GM21723 (cell line): ENCODE measurements at regions not wholly inside any gene's neighbourhood (a gene's known extent, or its start where the extent isn't known, plus 50 kb on each side); places are given as distances from the start of the nearest gene placed in this dataset.
"Not testable (repeated sequence)": the region's sequence is repeated elsewhere in the genome, so short reads cannot be mapped to it uniquely, and the experiment has no call there.

Source experiments
- ATAC-seq: cut with Tn5 transposase; IDR thresholded peaks from one replicate; pipeline ENCODE4 v1.9.1; 2021; ENCODE audit warnings: mild to moderate bottlenecking, moderate library complexity; ENCODE audit not compliant: unreplicated experiment

DNA sequence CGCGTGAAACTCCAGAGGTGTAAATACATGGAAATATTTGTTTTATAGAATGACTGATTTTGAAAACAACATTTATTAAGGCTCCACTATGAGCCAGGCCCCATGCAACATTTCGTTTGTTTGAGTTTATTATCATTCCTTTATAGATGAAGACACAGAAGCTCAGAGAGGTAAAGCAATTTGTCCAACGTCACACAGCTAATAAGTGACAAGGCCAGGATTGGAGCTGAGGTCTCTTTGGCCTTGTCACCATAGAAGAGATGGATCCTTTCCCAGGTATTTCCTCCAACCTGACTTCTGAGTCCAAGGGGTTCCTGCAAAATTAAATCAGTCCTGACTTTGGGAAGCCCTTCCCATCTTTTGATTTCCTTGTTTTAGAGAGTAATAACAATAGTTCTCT lies 98.0 kb downstream of the SYF2 start:
- ATAC-seq, result no peak

DNA sequence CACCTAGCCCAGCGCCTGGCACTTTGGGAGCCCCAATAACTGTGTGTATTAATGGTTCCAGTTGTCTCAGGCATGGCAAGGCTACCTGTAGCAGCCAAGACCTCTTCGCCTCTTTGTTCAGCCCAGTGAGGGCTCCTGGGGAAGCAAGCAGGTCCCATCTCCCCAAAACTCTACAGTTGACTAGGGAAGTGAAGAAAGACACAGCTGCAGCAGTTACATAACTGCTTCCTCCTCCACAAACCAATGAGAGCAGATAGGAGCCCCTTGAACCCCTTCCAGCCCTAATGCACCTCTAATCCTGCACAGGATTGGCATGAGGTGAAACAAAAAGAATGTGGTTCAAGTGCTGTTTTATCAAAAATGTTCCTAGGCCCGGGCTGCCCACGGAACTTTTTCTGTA lies 100.5 kb downstream of the SYF2 start:
- no peak for ATAC-seq

- no peak for ATAC-seq
Measured at GRCh38 chr1:25130895-25131294, 101.4 kb downstream of the SYF2 start.

DNA sequence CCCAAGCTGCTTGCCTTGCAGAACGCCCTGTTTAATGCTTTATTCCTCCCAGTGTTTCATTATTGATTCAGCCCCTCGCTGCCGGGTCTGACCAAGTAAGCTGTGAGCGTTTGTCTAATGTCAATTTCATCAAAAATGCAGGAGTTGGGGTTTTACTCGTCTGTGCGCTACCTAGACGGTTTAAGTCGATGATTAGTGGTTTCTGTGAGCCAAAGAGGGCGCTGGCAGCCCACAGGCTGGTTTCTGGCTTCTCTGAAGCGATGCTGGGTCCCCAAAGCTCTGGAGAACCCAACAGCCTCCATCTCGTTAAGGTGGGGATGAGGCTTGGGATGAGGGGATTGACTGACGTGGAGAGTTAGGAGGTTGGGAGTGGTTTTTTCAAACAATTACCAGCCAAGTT lies 102.9 kb downstream of the SYF2 start:
- ATAC-seq, result no peak

GRCh38 chr1:25128121-25128621 lies 104.1 kb downstream of the SYF2 start:
- ATAC-seq, result peak; percentile 69

- ATAC-seq, result no peak
Measured at GRCh38 chr1:25126562-25126961, 105.7 kb downstream of the SYF2 start.

- ATAC-seq, result no peak
Measured at GRCh38 chr1:25123551-25123950, 108.8 kb downstream of the SYF2 start.

GRCh38 chr1:25122747-25123146 lies 109.6 kb downstream of the SYF2 start:
- no peak for ATAC-seq

DNA sequence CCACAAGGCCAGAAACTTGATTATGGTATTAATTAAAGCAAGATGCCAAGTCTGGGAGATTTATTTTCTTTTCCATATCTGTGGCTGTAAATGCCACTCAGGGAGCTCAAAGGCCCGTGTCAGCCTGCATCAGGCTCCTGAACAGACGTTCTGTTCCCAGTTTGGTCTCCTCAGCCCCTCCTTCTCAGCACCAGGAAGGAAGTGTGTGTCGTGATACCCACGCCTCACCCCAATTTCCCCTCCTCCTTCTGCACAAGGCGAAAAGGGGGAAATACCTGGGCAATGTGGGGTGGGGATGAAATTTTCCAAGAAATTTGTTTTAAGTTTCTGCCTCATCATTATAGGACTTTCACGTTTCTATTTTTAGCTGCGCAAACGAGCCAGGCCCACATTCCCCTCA lies 112.0 kb downstream of the SYF2 start:
- ATAC-seq, result no peak

GRCh38 chr1:25118546-25118945 lies 113.8 kb downstream of the SYF2 start:
- ATAC-seq, result no peak

GRCh38 chr1:25117233-25117823 lies 115.0 kb downstream of the SYF2 start:
- no peak for ATAC-seq

GRCh38 chr1:25116832-25117231 lies 115.5 kb downstream of the SYF2 start:
- ATAC-seq, result no peak

DNA sequence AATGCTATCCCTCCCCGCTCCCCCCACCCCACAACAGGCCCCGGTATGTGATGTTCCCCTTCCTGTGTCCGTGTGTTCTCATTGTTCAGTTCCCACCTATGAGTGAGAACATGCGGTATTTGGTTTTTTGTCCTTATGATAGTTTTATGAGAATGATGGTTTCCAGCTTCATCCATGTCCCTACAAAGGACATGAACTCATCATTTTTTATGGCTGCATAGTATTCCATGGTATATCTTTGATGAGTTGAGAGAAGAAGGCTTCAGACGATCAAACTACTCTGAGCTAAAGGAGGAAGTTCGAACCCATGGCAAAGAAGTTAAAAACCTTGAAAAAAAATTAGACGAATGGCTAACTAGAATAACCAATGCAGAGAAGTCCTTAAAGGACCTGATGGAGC lies 116.2 kb downstream of the SYF2 start:
- ATAC-seq, result not testable (repeated sequence)

- ATAC-seq, result no peak
Measured at GRCh38 chr1:25113731-25114130, 118.6 kb downstream of the SYF2 start.

GRCh38 chr1:25113086-25113485 lies 119.2 kb downstream of the SYF2 start:
- no peak for ATAC-seq

DNA sequence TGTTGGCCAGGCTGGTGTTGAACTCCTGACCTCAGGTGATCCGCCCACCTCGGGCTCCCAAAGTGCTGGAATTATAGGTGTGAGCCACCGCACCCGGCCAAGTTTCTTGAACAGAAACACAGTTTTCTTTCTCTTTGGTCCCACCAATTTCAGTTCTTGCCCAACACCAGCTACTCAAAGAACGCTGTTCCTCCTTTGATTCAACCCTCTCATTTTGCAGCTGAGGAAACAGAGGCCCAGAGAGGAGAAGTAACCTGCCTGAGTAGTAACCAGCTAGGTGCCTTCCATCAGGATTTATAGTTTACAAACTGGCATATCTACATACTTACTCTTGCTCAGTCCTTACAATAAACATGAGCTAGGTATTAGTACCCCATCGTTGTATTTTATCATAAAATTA lies 119.9 kb downstream of the SYF2 start:
- no peak for ATAC-seq

DNA sequence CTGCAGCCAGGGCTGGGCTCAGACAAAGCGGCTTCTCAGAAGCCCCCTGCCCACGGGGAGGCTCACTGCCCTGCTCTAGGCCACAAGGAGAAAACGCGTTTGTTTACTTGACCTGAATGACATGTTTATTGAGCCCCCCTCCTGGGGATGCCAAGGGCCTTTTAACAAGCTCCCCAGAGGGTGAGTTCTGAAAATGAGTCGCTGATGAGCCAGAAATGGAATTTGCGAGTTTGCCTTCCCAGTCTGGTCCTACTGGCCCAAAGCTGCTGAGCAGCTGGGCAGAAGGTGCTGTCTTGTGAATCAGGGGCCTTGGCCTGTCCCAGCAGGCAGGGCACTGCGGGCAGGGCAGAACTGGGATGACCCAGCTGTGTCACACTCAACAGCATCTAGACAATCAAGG lies 120.6 kb downstream of the SYF2 start:
- no peak for ATAC-seq

- ATAC-seq, result no peak
Measured at GRCh38 chr1:25110485-25110884, 121.8 kb downstream of the SYF2 start.

GRCh38 chr1:25110036-25110435 lies 122.3 kb downstream of the SYF2 start:
- no peak for ATAC-seq

- ATAC-seq, result no peak
Measured at GRCh38 chr1:25109531-25109951, 122.8 kb downstream of the SYF2 start.

- ATAC-seq, result no peak
Measured at GRCh38 chr1:25107643-25108010, 124.7 kb downstream of the SYF2 start.

- no peak for ATAC-seq
Measured at GRCh38 chr1:25106976-25107642, 125.2 kb downstream of the SYF2 start.

DNA sequence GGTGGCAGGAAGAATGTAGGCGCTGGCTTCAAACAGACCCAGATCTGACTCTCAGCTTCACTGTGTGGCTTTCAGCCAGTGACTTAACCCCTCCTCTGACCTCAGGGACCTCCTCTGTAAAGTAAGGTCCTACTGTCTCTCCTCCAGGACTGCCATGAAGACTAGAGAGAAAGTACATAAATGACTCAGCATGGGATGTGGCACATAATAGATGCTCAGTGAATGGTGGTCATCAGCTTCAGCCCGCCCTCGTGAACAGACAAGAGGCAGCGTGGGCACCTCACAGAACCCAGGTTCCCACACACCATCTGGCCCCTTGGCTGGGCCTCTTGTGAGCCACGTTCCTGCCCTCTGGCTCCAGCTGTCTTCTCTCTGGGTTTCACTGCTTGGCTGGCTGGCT lies 126.0 kb downstream of the SYF2 start:
- ATAC-seq, result no peak
